ENCODE measurements at regions not wholly inside any gene's neighbourhood (a gene's known extent, or its start where the extent isn't known, plus 50 kb on each side); places are given as distances from the start of the nearest gene placed in this dataset.
"Not testable (repeated sequence)": the region's sequence is repeated elsewhere in the genome, so short reads cannot be mapped to it uniquely, and the experiment has no call there.

- DNase-seq (ENCODE audit: low read depth in 4 of 4, low spot score in 3 of 4): no peak
Observed at GRCh38 chr15:38002883-38003477, 68.5 kb downstream of the TMCO5A start.

DNA sequence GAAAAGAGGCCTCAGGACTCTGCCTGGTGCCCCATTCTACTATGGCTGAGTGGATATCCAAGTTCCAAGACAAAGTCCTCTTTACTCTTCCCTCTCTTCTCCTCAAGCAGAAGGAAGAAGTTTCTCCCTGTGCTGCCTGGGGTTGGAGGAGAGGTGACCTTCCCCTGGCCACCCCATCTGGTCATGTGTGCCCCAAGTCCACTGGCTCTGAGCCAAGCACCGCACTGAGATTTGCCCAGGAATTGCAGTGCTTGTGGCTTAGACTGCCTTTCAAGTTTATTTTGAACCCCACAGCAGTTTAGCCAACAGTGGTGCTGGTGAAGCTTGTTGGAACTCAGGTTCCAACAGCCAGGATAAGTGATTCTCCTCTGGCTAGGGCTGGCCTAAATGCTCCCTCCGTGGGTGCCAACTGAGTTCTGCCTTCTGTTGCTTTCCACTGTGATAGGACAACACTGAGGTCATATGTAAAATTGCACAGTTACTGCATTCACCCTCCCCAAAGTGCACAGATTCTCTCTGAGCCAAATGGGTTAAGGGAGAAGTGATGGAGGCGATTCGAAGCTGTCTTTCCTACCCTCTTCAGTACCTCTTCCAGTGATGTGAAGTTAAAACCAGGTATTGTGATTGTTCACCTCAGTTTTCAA, 69.9 kb downstream of the TMCO5A start:
- no peak for DNase-seq (ENCODE audit: low read depth in 4 of 4, low spot score in 3 of 4)

DNA sequence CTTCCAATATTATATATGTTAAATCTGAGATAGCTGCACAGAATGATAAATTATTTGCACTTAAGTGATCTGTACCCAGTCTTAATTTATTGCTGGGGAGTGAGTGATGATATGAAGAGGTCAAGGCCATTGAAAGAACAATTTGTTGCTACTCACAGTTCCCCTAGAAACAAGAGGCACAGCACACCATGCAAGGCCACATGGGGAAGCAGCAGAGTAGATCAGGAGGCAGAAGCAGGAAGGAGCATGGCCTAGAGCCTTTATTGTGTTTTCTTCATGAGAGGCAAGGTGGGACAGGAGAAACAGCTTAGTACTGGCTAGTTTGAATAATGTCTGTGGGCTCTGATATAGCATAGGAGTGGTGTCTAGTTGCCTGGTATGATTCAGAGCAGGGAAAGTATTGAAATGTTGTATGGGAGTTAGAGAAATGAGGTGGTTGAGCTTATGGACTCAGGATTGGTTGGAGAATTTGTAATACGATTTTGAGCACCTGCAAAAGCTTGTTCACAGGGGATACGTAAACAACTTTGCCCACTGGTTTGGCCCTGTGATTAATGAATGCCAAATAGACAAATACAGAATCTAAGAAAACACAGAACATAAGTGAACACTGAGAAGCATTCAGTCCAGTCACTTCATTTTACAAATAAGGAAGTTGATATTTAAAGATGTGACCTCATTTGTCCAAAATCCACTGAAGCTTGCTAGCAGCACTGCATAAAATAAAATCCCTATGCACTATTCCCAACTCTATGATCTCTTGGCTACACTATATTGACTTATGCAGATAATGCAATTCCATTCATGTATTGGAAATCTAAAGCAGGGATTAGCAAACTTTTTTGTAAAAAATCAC, 71.7 kb downstream of the TMCO5A start:
- DNase-seq (ENCODE audit: low read depth in 4 of 4, low spot score in 3 of 4): no peak

GRCh38 chr15:38010395-38010794, 76.0 kb downstream of the TMCO5A start:
- no peak for DNase-seq (ENCODE audit: low read depth in 4 of 4, low spot score in 3 of 4)

- DNase-seq (ENCODE audit: low read depth in 4 of 4, low spot score in 3 of 4): no peak
Observed at GRCh38 chr15:38012894-38013293, 78.5 kb downstream of the TMCO5A start.

GRCh38 chr15:38017721-38018120, 83.3 kb downstream of the TMCO5A start:
- DNase-seq (ENCODE audit: low read depth in 4 of 4, low spot score in 3 of 4): no peak

DNA sequence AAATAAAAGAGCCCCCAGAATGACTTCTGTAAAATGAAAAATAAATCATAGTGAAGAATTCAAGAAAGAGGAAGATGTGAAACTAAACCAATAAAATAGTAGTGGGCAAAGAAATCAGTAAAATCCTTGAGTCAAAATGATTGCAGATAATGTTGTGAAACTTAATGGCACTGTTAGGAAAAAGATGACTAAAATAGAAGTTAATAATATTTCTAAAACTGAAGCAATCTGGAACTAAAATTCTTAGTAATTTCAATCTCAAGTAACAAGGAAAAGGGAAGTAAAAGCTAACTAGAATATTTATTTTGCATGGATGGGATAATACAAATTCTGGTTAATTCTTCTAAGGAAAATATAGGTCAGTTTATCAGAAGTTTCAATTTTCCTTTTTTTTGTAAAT, 84.6 kb downstream of the TMCO5A start:
- no peak for DNase-seq (ENCODE audit: low read depth in 4 of 4, low spot score in 3 of 4)

- no peak for DNase-seq (ENCODE audit: low read depth in 4 of 4, low spot score in 3 of 4)
Observed at GRCh38 chr15:38021259-38021658, 86.8 kb downstream of the TMCO5A start.

DNA sequence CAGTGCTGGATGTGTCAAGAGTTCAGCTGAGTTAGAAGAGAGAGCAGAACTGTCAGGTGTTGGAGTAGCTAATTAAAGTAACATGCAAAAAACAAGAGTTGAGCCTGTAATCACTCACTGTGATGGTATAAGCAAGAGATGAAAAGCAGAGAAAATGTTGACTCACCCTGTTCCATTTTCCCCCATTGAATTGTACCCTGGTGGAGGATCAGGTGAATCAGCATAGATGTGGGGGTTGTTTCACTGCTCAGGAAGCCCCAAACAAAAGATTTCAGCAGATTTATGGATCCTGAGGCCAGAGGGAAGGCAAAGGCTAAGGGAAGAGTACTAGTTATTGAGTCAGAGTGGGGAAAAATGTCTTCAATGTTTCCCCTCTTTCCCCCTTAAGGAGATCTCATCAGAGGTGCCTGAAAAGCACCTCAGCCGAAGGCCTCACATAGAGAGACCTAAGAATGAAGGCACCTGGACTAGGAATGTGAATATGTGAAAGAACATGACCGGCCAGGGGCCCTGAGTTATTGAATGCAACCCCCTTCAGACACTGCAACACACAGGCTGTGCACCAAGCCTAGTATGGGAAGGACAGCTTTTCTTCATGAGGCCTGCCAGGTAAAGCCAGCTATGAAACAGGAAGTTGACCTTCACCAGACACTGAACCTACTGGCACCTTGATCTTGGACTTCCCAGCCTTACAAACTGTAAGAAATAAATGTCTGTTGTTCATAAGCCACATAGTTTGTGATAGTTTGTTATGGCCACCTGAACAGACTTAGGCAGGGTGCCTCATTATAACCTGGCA, 90.1 kb downstream of the TMCO5A start:
- DNase-seq (ENCODE audit: low read depth in 4 of 4, low spot score in 3 of 4): no peak

DNA sequence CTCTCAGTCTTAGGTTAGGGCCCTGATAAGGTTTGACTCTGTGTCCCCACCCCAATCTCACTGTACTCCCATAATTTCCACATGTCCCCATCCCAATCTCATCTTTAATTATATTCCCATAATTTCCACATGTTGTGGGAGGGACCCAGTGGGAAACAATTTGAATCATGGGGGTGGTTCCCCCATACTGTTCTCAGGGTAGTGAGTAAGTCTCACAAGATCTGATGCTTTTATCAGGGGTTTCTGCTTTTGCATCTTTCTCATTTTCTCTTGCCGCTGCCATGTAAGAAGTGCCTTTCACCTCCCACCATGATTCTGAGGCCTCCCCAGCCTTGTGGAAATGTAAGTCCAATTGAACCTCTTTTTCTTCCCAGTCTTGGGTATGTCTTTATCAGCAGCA, 91.2 kb downstream of the TMCO5A start:
- DNase-seq (ENCODE audit: low read depth in 4 of 4, low spot score in 3 of 4): not testable (repeated sequence)

DNA sequence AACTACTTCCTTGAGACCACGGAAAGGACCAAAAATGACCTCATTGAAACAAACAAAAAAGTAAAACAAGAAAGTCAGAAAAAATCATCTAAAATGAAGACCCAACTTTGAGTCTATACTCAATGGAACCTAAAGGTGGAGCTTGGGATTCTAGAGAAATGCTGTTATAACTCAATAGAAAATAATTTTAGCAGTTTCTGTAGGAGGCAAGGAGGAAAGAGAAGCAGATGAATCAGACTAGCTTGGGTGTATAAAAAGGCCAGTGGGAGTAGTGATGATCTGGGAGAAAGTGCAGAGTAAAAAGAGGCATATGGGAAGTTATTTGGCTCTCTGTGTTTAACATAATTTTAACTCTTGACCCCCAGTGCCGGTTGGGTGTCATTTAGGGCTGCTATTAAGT, 94.4 kb downstream of the TMCO5A start:
- DNase-seq (ENCODE audit: low read depth in 4 of 4, low spot score in 3 of 4): no peak

DNA sequence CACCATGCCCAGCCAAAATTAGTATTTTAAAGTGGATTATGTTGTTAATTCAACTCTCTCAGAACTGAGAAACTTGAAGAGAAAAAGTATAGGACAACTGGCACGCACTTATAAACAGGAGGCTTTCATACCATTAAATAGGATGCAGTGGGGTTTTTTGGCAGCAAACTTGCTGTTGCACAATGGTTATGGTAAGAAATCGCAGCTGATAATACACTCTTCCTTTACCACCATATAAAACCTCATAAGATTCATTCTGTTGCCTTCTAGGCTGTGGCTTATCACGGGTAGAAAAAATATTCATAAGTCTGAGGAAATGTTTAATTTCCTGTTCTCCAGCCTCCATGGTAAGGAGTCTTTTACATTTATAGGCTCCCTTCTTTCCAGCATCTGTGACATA, 95.3 kb downstream of the TMCO5A start:
- no peak for DNase-seq (ENCODE audit: low read depth in 4 of 4, low spot score in 3 of 4)

DNA sequence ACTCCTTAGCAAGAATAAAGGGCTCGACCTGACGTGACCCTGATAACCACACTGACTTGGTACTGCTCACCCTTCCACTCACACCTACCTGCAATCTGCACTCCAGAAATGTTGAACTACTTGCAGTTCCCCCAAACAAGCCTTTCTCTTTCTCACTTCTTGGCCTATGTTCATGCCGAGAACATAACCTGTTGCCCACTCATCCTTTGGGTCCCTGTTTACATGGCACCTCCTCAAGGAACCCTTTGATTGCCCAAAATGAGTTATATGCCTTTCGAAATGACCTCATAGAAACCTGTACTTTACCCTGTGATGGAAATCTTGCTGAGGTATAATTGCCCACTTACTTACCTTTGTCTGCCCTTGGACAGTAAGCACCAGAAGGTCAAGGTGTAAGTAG, 96.2 kb downstream of the TMCO5A start:
- DNase-seq (ENCODE audit: low read depth in 4 of 4, low spot score in 3 of 4): no peak

DNA sequence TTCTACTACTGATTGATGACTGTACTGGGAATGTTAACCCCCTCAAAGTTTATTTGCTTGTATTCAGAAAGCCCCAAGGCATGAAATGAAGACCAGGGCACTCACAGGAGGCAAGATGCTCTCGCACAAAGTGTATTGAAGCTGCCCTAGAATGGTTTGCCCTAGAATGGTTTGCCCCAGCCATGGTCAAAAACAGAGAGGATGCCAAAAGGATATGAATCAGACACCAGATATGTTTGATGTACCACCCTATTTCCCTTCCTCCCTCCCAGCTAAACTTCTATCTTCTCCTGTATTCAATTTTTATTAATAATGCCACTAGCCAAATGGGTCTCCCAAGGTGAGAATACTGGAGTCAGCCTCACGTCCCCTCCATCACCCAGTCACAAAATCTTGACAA, 101.3 kb downstream of the TMCO5A start:
- no peak for DNase-seq (ENCODE audit: low read depth in 4 of 4, low spot score in 3 of 4)

DNA sequence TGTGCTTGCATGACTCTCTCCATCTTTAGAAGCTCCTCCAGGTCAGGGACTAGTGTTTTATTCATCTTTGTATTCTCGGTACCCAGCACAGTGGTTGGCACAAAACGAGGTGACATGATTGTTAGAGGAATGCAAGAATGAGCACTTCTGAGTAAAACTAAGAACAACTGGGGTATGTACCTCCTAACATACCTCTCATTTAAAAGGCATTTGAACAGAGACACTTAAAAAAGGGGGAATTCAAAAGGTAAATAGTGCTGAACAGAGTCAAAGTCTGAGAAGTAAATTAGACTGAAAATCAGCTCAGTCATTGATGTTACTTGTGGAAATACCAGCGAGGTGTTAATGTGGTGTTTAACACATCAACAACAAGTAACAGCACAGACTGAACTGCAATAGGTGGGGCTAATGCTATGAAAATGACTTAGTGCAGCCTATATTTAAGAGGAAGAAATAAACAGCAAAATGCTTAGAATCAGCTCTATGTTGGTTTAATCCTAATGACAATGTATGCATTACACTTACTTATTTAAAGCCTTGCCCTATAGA, 102.4 kb downstream of the TMCO5A start:
- DNase-seq (ENCODE audit: low read depth in 4 of 4, low spot score in 3 of 4): no peak

- DNase-seq (ENCODE audit: low read depth in 4 of 4, low spot score in 3 of 4): no peak
Observed at GRCh38 chr15:38038659-38039442, 104.4 kb downstream of the TMCO5A start.

- no peak for DNase-seq (ENCODE audit: low read depth in 4 of 4, low spot score in 3 of 4)
Observed at GRCh38 chr15:38040615-38041014, 106.2 kb downstream of the TMCO5A start.

DNA sequence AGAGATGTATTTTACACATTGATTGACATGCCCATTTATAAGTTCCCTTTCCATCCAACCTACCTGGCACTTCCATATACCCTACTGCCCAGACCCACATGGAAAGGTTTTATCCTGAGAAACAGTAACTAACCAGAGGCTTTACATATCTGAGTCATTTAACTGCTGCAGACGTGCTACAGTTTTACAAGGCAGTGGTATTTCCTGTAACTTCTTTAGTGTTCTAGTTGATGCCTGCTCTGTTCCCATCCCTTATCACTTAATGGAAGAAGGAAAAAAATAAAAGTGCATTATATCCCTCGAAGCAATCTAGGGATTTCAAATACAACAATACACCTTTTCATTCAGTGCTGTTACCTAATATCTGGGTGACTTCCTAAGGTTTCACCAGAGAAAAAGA, 107.1 kb downstream of the TMCO5A start:
- DNase-seq (ENCODE audit: low read depth in 4 of 4, low spot score in 3 of 4): no peak

DNA sequence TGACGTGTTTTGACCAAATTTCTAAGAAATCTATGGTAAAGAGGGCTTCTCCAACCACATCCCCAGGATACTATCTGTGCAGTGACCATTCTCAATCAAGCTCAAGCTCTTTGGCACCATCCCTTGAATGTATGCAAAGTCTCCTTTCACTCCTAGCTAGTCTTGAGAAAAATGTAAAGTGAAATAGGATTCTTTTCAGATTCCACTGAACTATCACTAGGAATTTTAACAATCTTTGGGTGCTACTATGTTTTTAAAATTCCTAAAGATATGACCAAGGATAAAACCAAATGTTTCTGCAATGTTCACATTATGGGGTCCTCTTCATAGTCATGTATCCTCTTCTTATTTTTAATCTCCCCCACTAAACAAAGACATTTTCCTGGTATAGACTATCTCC, 107.8 kb downstream of the TMCO5A start:
- no peak for DNase-seq (ENCODE audit: low read depth in 4 of 4, low spot score in 3 of 4)

Measured in right renal pelvis (tissue), 4 donors.